K562 (cell line): ENCODE measurements at regions not wholly inside any gene's neighbourhood (a gene's known extent, or its start where the extent isn't known, plus 50 kb on each side); places are given as distances from the start of the nearest gene placed in this dataset.

Experiments
- ATAC-seq: fragments of 200-7000 bp; cut with Tn5 transposase; 3 replicates; pipeline ENCODE4 v1.9.1; 2020; ENCODE audit warnings: moderate library complexity
- BruUV-seq: library from RNA; stranded (reverse); fragments of 400-500 nt; replicated peaks from 2 replicates; lab custom pipeline; 2021; lab: Mats Ljungman, UMichigan
- CTCF ChIA-PET: fragments of 300-600 bp; formaldehyde crosslinking; extraction: SDS; loops from one replicate; lab custom pipeline; 2021; ENCODE audit warnings: low intra/inter-chr PET ratio; lab: Yijun Ruan, JAX
- POLR2A ChIA-PET: fragments of 300-600, 350-650 bp; sonication (Branson Sonifier 250); formaldehyde crosslinking; extraction: SDS; loops from one replicate; lab custom pipeline; 2021; ENCODE audit warnings: antibody characterized with exemption, inconsistent platforms; lab: Yijun Ruan, JAX
- DNase-seq, 4 experiments: peaks; one replicate each; pipeline versions ENCODE4 v3.0.0 to v3.0.0-alpha.2; 2011 to 2018; ENCODE audit warnings: low spot score in 3 of 4, mixed read lengths in 3 of 4; ENCODE audit errors: extremely low read depth in 1 of 4
- FAIRE-seq: peaks from 2 replicates; lab custom pipeline; 2011; peaks lifted over from hg19 to GRCh38; lab: Jason Lieb, UNC
- H2AFZ ChIP-seq: 2 replicates; pipeline ENCODE4 v1.6.0; 2011; ENCODE audit warnings: low read depth, low read length, control low read depth, inconsistent platforms
- H3K27ac ChIP-seq: fragments of 200-600 bp; 3 replicates; pipeline ENCODE4 v1.8.0; 2011; ENCODE audit warnings: low read depth, mild to moderate bottlenecking, control low read depth, inconsistent platforms, low read length, moderate library complexity, mixed read lengths; ENCODE audit errors: extremely low read depth
- H3K27me3 ChIP-seq, 2 experiments: fragments of 300-600 bp in 1 of 2; 2 replicates in 1 of 2; 3 replicates in 1 of 2; pipeline versions ENCODE4 v1.6.0 to v1.8.0; 2011; ENCODE audit warnings: inconsistent platforms in 2 of 2, low read length in 2 of 2, mild to moderate bottlenecking in 1 of 2, mixed read lengths in 1 of 2, moderate library complexity in 1 of 2; ENCODE audit not compliant: control insufficient read depth in 2 of 2, insufficient read depth in 2 of 2
- H3K36me3 ChIP-seq: fragments of 300-600 bp; 3 replicates; pipeline ENCODE4 v1.8.0; 2011; ENCODE audit warnings: mild to moderate bottlenecking, low read length, inconsistent platforms; ENCODE audit not compliant: control insufficient read depth, insufficient read depth
- H3K4me1 ChIP-seq, 2 experiments: fragments of 200-600 bp in 1 of 2; replicated peaks in 1 of 2; 2 replicates in 1 of 2; 3 replicates in 1 of 2; pipeline versions ENCODE4 v1.5.1 to v1.8.0; 2011; ENCODE audit warnings: inconsistent platforms in 2 of 2, low read length in 2 of 2, mild to moderate bottlenecking in 1 of 2, mixed read lengths in 1 of 2, moderate library complexity in 1 of 2; ENCODE audit not compliant: control insufficient read depth in 2 of 2, insufficient read depth in 2 of 2
- H3K4me2 ChIP-seq: 2 replicates; pipeline ENCODE4 v1.6.1; 2011; ENCODE audit warnings: low read length, control low read depth, inconsistent platforms, mixed read lengths; ENCODE audit not compliant: insufficient read depth
- H3K4me3 ChIP-seq: fragments of 200-600 bp; sonication (generic), shearing (Covaris generic); 2 replicates; pipeline ENCODE4 v1.5.1; 2016; ENCODE audit warnings: control low read depth, inconsistent platforms
- H3K79me2 ChIP-seq: fragments of 200-600 bp; 3 replicates; pipeline ENCODE4 v1.8.0; 2011; ENCODE audit warnings: low read length, inconsistent platforms; ENCODE audit not compliant: control insufficient read depth, insufficient read depth
- H3K9ac ChIP-seq, 2 experiments: 2 replicates each; pipeline versions ENCODE4 v1.6.0 to v1.6.1; 2011; ENCODE audit warnings: low read depth in 2 of 2, low read length in 2 of 2, control low read depth in 1 of 2, inconsistent platforms in 1 of 2, mild to moderate bottlenecking in 1 of 2, mixed read lengths in 1 of 2; ENCODE audit not compliant: insufficient read depth in 1 of 2
- H3K9me1 ChIP-seq: one replicate; pipeline ENCODE4 v1.6.0; 2011; ENCODE audit warnings: inconsistent platforms, mild to moderate bottlenecking, low read length, moderate library complexity; ENCODE audit not compliant: control insufficient read depth, insufficient read depth
- H3K9me3 ChIP-seq: replicated peaks from 2 replicates; pipeline ENCODE4 v1.5.1; 2011; ENCODE audit warnings: low read depth, low read length, inconsistent platforms; ENCODE audit not compliant: control insufficient read depth, insufficient read depth
- H4K20me1 ChIP-seq: replicated peaks from 2 replicates; pipeline ENCODE4 v1.6.1; 2011; ENCODE audit warnings: low read length, inconsistent platforms, mixed read lengths; ENCODE audit not compliant: control insufficient read depth, insufficient read depth
- MYC ChIP-seq, 2 experiments: fragments of 250-450 bp in 1 of 2; sonication (Bioruptor Pico) in 1 of 2; IDR thresholded peaks; 2 replicates each; pipeline versions ENCODE4 v1.5.1 to v1.6.1; 2012 to 2021; ENCODE audit warnings: low read depth in 2 of 2, borderline replicate concordance in 1 of 2, improper control_type of control experiment in 1 of 2, low read length in 1 of 2, mild to moderate bottlenecking in 1 of 2, moderate library complexity in 1 of 2
- PCBP1 ChIP-seq: fragments of 200-400 bp; formaldehyde crosslinking; IDR thresholded peaks from 2 replicates; pipeline ENCODE4 v1.6.1; 2018; ENCODE audit warnings: mild to moderate bottlenecking, low read depth, low read length; ENCODE audit not compliant: poor library complexity, severe bottlenecking
- RBFOX2 ChIP-seq: fragments of 200-400 bp; formaldehyde crosslinking; IDR thresholded peaks from 2 replicates; pipeline ENCODE4 v1.6.1; 2017; ENCODE audit warnings: low read depth, mild to moderate bottlenecking, low read length, moderate library complexity
- XRCC4 ChIP-seq: IDR thresholded peaks from one replicate; pipeline ENCODE4 v1.6.1; 2011; ENCODE audit not compliant: insufficient read depth, insufficient read length; ENCODE audit errors: extremely low read depth
- WGBS: fragments of 100-300 bp; shearing (Covaris generic); methylation state at CpG from one replicate; pipeline ENCODE4 v1.1.6; 2016; ENCODE audit warnings: low coverage, mixed read lengths; ENCODE audit not compliant: insufficient coverage; ENCODE audit errors: missing lambda C conversion rate; 5-methylcytosine and 5-hydroxymethylcytosine counted together
- in situ Hi-C: fragments of 300-500 bp; cut with MboI; formaldehyde crosslinking; loops from 4 replicates; pipeline ENCODE4 v1.15.0; 2018; ENCODE audit warnings: inconsistent platforms, mixed read lengths
- intact Hi-C: fragments of 100-400 bp; cut with micrococcal nuclease; formaldehyde crosslinking; loops from 2 replicates; pipeline ENCODE4 v1.14.2; 2022
- TF ChIP-seq, protein P1 (sequence below): sonication (generic); IDR thresholded peaks from 2 replicates; pipeline ENCODE4 v1.6.1; 2016
- TF ChIP-seq, protein P2 (sequence below): sonication (generic); formaldehyde crosslinking; IDR thresholded peaks from 2 replicates; pipeline ENCODE4 v1.8.0; 2022; ENCODE audit warnings: missing genetic modification reagents, mild to moderate bottlenecking, moderate library complexity, borderline replicate concordance
- TF ChIP-seq, protein P3 (sequence below): fragments of 450-650 bp; IDR thresholded peaks from 2 replicates; pipeline ENCODE4 v1.6.1; 2018; ENCODE audit not compliant: partially characterized antibody
- TF ChIP-seq, protein P4 (sequence below): sonication (generic); formaldehyde crosslinking; IDR thresholded peaks from 2 replicates; pipeline ENCODE4 v1.8.1; 2023; ENCODE audit warnings: mild to moderate bottlenecking, missing genetic modification reagents

DNA sequence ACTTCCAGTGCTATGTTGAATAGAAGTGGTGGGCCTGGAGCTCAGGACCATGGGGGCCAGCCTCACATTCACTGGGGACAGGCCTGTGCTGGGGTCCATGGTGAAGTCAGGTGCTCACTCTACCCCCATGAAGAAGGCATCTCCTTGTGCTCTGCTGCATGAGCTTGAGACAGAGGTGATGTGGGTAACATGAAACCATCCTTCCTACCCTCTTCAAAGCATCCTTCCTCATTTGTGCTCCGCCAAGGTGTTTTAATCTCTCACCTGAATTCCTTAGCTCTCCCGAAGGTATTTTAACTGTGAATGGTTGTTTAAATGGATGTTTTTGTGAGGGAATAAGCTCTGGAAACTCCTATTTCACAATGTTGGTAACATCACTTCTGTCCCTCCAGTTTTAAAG is 209.6 kb upstream of the PCSK2 start:
- TF ChIP-seq, protein P1, sequence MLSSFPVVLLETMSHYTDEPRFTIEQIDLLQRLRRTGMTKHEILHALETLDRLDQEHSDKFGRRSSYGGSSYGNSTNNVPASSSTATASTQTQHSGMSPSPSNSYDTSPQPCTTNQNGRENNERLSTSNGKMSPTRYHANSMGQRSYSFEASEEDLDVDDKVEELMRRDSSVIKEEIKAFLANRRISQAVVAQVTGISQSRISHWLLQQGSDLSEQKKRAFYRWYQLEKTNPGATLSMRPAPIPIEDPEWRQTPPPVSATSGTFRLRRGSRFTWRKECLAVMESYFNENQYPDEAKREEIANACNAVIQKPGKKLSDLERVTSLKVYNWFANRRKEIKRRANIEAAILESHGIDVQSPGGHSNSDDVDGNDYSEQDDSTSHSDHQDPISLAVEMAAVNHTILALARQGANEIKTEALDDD: no peak
- no peak for TF ChIP-seq XRCC4
- TF ChIP-seq, protein P2, sequence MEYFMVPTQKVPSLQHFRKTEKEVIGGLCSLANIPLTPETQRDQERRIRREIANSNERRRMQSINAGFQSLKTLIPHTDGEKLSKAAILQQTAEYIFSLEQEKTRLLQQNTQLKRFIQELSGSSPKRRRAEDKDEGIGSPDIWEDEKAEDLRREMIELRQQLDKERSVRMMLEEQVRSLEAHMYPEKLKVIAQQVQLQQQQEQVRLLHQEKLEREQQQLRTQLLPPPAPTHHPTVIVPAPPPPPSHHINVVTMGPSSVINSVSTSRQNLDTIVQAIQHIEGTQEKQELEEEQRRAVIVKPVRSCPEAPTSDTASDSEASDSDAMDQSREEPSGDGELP (CRISPR knock-in tag): no peak
- TF ChIP-seq, protein P3, sequence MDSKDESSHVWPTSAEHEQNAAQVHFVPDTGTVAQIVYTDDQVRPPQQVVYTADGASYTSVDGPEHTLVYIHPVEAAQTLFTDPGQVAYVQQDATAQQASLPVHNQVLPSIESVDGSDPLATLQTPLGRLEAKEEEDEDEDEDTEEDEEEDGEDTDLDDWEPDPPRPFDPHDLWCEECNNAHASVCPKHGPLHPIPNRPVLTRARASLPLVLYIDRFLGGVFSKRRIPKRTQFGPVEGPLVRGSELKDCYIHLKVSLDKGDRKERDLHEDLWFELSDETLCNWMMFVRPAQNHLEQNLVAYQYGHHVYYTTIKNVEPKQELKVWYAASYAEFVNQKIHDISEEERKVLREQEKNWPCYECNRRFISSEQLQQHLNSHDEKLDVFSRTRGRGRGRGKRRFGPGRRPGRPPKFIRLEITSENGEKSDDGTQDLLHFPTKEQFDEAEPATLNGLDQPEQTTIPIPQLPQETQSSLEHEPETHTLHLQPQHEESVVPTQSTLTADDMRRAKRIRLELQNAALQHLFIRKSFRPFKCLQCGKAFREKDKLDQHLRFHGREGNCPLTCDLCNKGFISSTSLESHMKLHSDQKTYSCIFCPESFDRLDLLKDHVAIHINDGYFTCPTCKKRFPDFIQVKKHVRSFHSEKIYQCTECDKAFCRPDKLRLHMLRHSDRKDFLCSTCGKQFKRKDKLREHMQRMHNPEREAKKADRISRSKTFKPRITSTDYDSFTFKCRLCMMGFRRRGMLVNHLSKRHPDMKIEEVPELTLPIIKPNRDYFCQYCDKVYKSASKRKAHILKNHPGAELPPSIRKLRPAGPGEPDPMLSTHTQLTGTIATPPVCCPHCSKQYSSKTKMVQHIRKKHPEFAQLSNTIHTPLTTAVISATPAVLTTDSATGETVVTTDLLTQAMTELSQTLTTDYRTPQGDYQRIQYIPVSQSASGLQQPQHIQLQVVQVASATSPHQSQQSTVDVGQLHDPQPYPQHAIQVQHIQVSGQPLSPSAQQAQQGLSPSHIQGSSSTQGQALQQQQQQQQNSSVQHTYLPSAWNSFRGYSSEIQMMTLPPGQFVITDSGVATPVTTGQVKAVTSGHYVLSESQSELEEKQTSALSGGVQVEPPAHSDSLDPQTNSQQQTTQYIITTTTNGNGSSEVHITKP: no peak
- no peak for TF ChIP-seq RBFOX2
- no peak for TF ChIP-seq MYC (IDR thresholded peaks at IDR 0.05; ENCODE audit: low read depth, low read length)
- TF ChIP-seq MYC (CRISPR knock-in tag; IDR thresholded peaks at IDR 0.05; ENCODE audit: borderline replicate concordance, low read depth): no peak
- no peak for TF ChIP-seq PCBP1
- TF ChIP-seq, protein P4, sequence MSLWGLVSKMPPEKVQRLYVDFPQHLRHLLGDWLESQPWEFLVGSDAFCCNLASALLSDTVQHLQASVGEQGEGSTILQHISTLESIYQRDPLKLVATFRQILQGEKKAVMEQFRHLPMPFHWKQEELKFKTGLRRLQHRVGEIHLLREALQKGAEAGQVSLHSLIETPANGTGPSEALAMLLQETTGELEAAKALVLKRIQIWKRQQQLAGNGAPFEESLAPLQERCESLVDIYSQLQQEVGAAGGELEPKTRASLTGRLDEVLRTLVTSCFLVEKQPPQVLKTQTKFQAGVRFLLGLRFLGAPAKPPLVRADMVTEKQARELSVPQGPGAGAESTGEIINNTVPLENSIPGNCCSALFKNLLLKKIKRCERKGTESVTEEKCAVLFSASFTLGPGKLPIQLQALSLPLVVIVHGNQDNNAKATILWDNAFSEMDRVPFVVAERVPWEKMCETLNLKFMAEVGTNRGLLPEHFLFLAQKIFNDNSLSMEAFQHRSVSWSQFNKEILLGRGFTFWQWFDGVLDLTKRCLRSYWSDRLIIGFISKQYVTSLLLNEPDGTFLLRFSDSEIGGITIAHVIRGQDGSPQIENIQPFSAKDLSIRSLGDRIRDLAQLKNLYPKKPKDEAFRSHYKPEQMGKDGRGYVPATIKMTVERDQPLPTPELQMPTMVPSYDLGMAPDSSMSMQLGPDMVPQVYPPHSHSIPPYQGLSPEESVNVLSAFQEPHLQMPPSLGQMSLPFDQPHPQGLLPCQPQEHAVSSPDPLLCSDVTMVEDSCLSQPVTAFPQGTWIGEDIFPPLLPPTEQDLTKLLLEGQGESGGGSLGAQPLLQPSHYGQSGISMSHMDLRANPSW (CRISPR knock-in tag): no peak
- POLR2A ChIA-PET: interaction anchor here (0.5 kb wide), 1 partner anchor 14 kb away, joined by 3 read pairs; no protein-coding TSS in a partner anchor
- Histone ChIP-seq H3K27ac (no peak overlapping the region), H3K9me1 (no peaks in the 10 kb centered on the region), H3K4me3 (no peak overlapping the region), H3K27me3 (no peaks in the 10 kb centered on the region), H3K4me2 (no peak overlapping the region), H3K79me2 (no peaks in the 10 kb centered on the region), H4K20me1 (no peaks in the 10 kb centered on the region), H2AFZ (no peak overlapping the region), H3K4me1 (no peaks in the 10 kb centered on the region), H3K9me3 (no peaks in the 10 kb centered on the region), H3K36me3 (no peaks in the 10 kb centered on the region), H3K9ac (no peak overlapping the region)
- BruUV-seq: no TSS peak
- DNase-seq (no peak), ATAC-seq (no peak), FAIRE-seq (no peak)
- in situ Hi-C loops: no loop called here
- intact Hi-C loops: no loop called here
- CTCF ChIA-PET: no interaction called here
- WGBS: 0% methylated on average over 2 of the region's 2 CpGs
